CD4-positive, alpha-beta T cell (primary cell): ENCODE measurements at regions not wholly inside any gene's neighbourhood (a gene's known extent, or its start where the extent isn't known, plus 50 kb on each side); places are given as distances from the start of the nearest gene placed in this dataset.

ENCODE experiments used
- ATAC-seq: fragments of 200-7000 bp; cut with Tn5 transposase; one replicate; pipeline ENCODE4 v1.10.0; 2022; ENCODE audit warnings: mild to moderate bottlenecking; ENCODE audit not compliant: poor library complexity
- CTCF ChIA-PET: fragments of 350-600 bp; sonication (Branson Sonifier 250); formaldehyde crosslinking; loops from one replicate; lab custom pipeline; 2021; ENCODE audit warnings: antibody characterized with exemption, inconsistent platforms; lab: Charles Lee
- POLR2A ChIA-PET: fragments of 350-600 bp; sonication (Branson Sonifier 250); formaldehyde crosslinking; loops from one replicate; lab custom pipeline; 2021; ENCODE audit warnings: antibody characterized with exemption, inconsistent platforms; lab: Charles Lee
- DNase-seq, 14 experiments: peaks; one replicate each; pipeline ENCODE4 v3.0.0-alpha.2; 2013 to 2020; ENCODE audit warnings: mixed read lengths in 2 of 14
- H3K27ac ChIP-seq, 2 donors: one replicate each; pipeline versions ENCODE4 v1.5.1 to v1.7.0; 2013; ENCODE audit warnings: low read length in 2 of 2, low read depth in 1 of 2, mild to moderate bottlenecking in 1 of 2
- H3K27me3 ChIP-seq, 2 experiments: 1 replicate in 1 of 2; 2 replicates in 1 of 2; pipeline versions ENCODE4 v1.6.1 to v1.7.0; 2013; ENCODE audit warnings: low read length in 2 of 2, control low read depth in 1 of 2, mild to moderate bottlenecking in 1 of 2, moderate library complexity in 1 of 2; ENCODE audit not compliant: insufficient read depth in 2 of 2, control insufficient read depth in 1 of 2
- H3K36me3 ChIP-seq: one replicate; pipeline ENCODE4 v1.6.1; 2013; ENCODE audit warnings: low read length, control low read depth; ENCODE audit not compliant: insufficient read depth
- H3K4me1 ChIP-seq: one replicate; pipeline ENCODE4 v1.6.1; 2013; ENCODE audit warnings: low read length, control low read depth; ENCODE audit not compliant: insufficient read depth
- H3K4me3 ChIP-seq: one replicate; pipeline ENCODE4 v1.5.1; 2013; ENCODE audit warnings: mild to moderate bottlenecking, low read length, moderate library complexity
- H3K9me3 ChIP-seq, 2 experiments: 1 replicate in 1 of 2; 2 replicates in 1 of 2; pipeline versions ENCODE4 v1.6.1 to v1.7.0; 2013; ENCODE audit warnings: low read length in 2 of 2, mild to moderate bottlenecking in 2 of 2, control low read depth in 1 of 2, moderate library complexity in 1 of 2; ENCODE audit not compliant: control insufficient read depth in 1 of 2, insufficient read depth in 1 of 2
- H3K27ac Mint-ChIP-seq: one replicate; pipeline ENCODE4 v1.8.0; 2020; ENCODE audit warnings: mixed read lengths
- H3K27me3 Mint-ChIP-seq: one replicate; pipeline ENCODE4 v1.8.0; 2021; ENCODE audit warnings: mixed read lengths
- H3K36me3 Mint-ChIP-seq: one replicate; pipeline ENCODE4 v1.8.0; 2021; ENCODE audit warnings: low read depth, mixed read lengths
- H3K4me1 Mint-ChIP-seq: one replicate; pipeline ENCODE4 v1.8.0; 2021; ENCODE audit warnings: low read depth, mixed read lengths
- H3K4me3 Mint-ChIP-seq: one replicate; pipeline ENCODE4 v1.8.0; 2020; ENCODE audit warnings: mild to moderate bottlenecking, mixed read lengths
- H3K9me3 Mint-ChIP-seq: one replicate; pipeline ENCODE4 v1.8.0; 2020; ENCODE audit warnings: mixed read lengths
- CTCF ChIP-seq: fragments of 200-600 bp; IDR thresholded peaks from one replicate; pipeline ENCODE4 v1.8.0; 2022; ENCODE audit warnings: antibody characterized with exemption, mild to moderate bottlenecking
- intact Hi-C, 2 experiments: fragments of 100-400 bp; cut with DNase I in 1 of 2; cut with micrococcal nuclease in 1 of 2; formaldehyde crosslinking; loops; one replicate each; pipeline versions ENCODE4 v1.15.1 to v1.9.0; 2023 to 2025; cut with DNase I, micrococcal nuclease

GRCh38 chr10:112871021-112871420 is 79.0 kb upstream of the TCF7L2 start:
- H3K27ac ChIP-seq: no peak overlapping the region
- no peaks in the 10 kb centered on the region for H3K27me3 Mint-ChIP-seq
- ChIA-PET POLR2A (no interaction called here), CTCF (no interaction called here)
- peaks cover 4 to 6% of the 10 kb centered on the region in 2 experiments for H3K9me3 ChIP-seq
- no peak for TF ChIP-seq CTCF
- H3K36me3 ChIP-seq: no peaks in the 10 kb centered on the region
- H3K4me3 ChIP-seq: no peak overlapping the region
- H3K27ac Mint-ChIP-seq: no peak overlapping the region
- intact Hi-C loops: no loop called here
- H3K9me3 Mint-ChIP-seq: peaks cover 4% of the 10 kb centered on the region
- H3K27me3 ChIP-seq: no peaks in the 10 kb centered on the region
- ATAC-seq: no peak
- no peaks in the 10 kb centered on the region for H3K4me1 Mint-ChIP-seq
- no peak for DNase-seq
- no peak overlapping the region for H3K4me3 Mint-ChIP-seq
- no peaks in the 10 kb centered on the region for H3K4me1 ChIP-seq
- no peaks in the 10 kb centered on the region for H3K36me3 Mint-ChIP-seq

- H3K27ac ChIP-seq: no peak overlapping the region
- ATAC-seq (no peak), DNase-seq (no peak)
- H3K36me3 Mint-ChIP-seq: no peaks in the 10 kb centered on the region
- H3K4me3 ChIP-seq: no peak overlapping the region
- H3K4me3 Mint-ChIP-seq: no peak overlapping the region
- H3K9me3 Mint-ChIP-seq: peaks cover 2% of the 10 kb centered on the region
- H3K36me3 ChIP-seq: no peaks in the 10 kb centered on the region
- H3K27ac Mint-ChIP-seq: no peak overlapping the region
- H3K27me3 Mint-ChIP-seq: no peaks in the 10 kb centered on the region
- ChIA-PET POLR2A (no interaction called here), CTCF (no interaction called here)
- no peaks in the 10 kb centered on the region for H3K27me3 ChIP-seq
- intact Hi-C loops: no loop called here
- no peaks in the 10 kb centered on the region for H3K4me1 Mint-ChIP-seq
- TF ChIP-seq CTCF: no peak
- peaks cover 4 to 6% of the 10 kb centered on the region in 2 experiments for H3K9me3 ChIP-seq
- no peaks in the 10 kb centered on the region for H3K4me1 ChIP-seq
These were observed 77.3 kb upstream of the TCF7L2 start for GRCh38 chr10:112872728-112873127.

- ATAC-seq (no peak), DNase-seq (no peak)
- Mint-ChIP-seq H3K27ac (no peak overlapping the region), H3K9me3 (peaks cover 2% of the 10 kb centered on the region), H3K4me3 (no peak overlapping the region), H3K4me1 (no peaks in the 10 kb centered on the region), H3K36me3 (no peaks in the 10 kb centered on the region), H3K27me3 (no peaks in the 10 kb centered on the region)
- Histone ChIP-seq H3K9me3 (peaks cover 4 to 6% of the 10 kb centered on the region in 2 experiments), H3K36me3 (no peaks in the 10 kb centered on the region), H3K27ac (no peak overlapping the region), H3K27me3 (no peaks in the 10 kb centered on the region), H3K4me1 (no peaks in the 10 kb centered on the region), H3K4me3 (no peak overlapping the region)
- ChIA-PET POLR2A (no interaction called here), CTCF (no interaction called here)
- TF ChIP-seq CTCF: no peak
- intact Hi-C loops: no loop called here
These were observed 76.5 kb upstream of the TCF7L2 start for GRCh38 chr10:112873541-112873940.
